H1 (cell line): ENCODE measurements at regions not wholly inside any gene's neighbourhood (a gene's known extent, or its start where the extent isn't known, plus 50 kb on each side); places are given as distances from the start of the nearest gene placed in this dataset.

Experiments used
- CTCF ChIA-PET: fragments of 300-600 bp; sonication (Branson Sonifier 250); formaldehyde crosslinking; loops from one replicate; lab custom pipeline; 2021; ENCODE audit not compliant: partially characterized antibody; lab: Charles Lee
- POLR2A ChIA-PET: fragments of 300-600 bp; sonication (Branson Sonifier 250); formaldehyde crosslinking; loops from one replicate; lab custom pipeline; 2021; ENCODE audit warnings: inconsistent platforms; ENCODE audit not compliant: partially characterized antibody; lab: Charles Lee
- DNase-seq, 2 experiments: peaks; one replicate each; pipeline versions ENCODE4 v3.0.0 to v3.0.0-alpha.2; 2010 to 2022; ENCODE audit warnings: low spot score in 2 of 2, low read depth in 1 of 2, mixed read lengths in 1 of 2
- FAIRE-seq: peaks from 2 replicates; lab custom pipeline; 2011; peaks lifted over from hg19 to GRCh38; lab: Jason Lieb, UNC
- H2AFZ ChIP-seq: 2 replicates; pipeline ENCODE4 v1.8.1; 2012; ENCODE audit warnings: low read length, inconsistent platforms
- H2AK5ac ChIP-seq: 2 replicates; pipeline ENCODE4 v1.6.1; 2013; ENCODE audit warnings: low read depth, low read length
- H2BK120ac ChIP-seq: replicated peaks from 2 replicates; pipeline ENCODE3; 2013; ENCODE audit warnings: low read depth, low read length, inconsistent platforms
- H2BK12ac ChIP-seq: 2 replicates; pipeline ENCODE4 v1.6.1; 2013; ENCODE audit warnings: low read depth, low read length
- H2BK15ac ChIP-seq: 2 replicates; pipeline ENCODE4 v1.6.1; 2013; ENCODE audit warnings: low read length
- H2BK20ac ChIP-seq: 2 replicates; pipeline ENCODE4 v1.6.1; 2013; ENCODE audit warnings: low read length
- H2BK5ac ChIP-seq: 2 replicates; pipeline ENCODE4 v1.6.1; 2013; ENCODE audit warnings: low read depth, low read length
- H3K14ac ChIP-seq: 2 replicates; pipeline ENCODE4 v1.6.1; 2013; ENCODE audit warnings: inconsistent platforms; ENCODE audit not compliant: insufficient read length
- H3K18ac ChIP-seq: 2 replicates; pipeline ENCODE4 v1.6.1; 2013; ENCODE audit warnings: low read length; ENCODE audit errors: extremely low read depth
- H3K23ac ChIP-seq: 2 replicates; pipeline ENCODE4 v1.6.1; 2013; ENCODE audit warnings: inconsistent platforms; ENCODE audit not compliant: insufficient read length
- H3K23me2 ChIP-seq: 2 replicates; pipeline ENCODE4 v1.6.1; 2013; ENCODE audit warnings: low read depth, low read length
- H3K27ac ChIP-seq: 2 replicates; pipeline ENCODE4 v1.6.1; 2011; ENCODE audit warnings: low read depth, low read length, inconsistent platforms
- H3K27me3 ChIP-seq, 4 experiments: replicated peaks in 1 of 4; 1 replicate in 1 of 4; 2 replicates in 3 of 4; pipeline versions ENCODE4 v1.6.1 to v1.8.1; 2011 to 2013; ENCODE audit warnings: low read length in 3 of 4, mild to moderate bottlenecking in 3 of 4, inconsistent platforms in 2 of 4, mixed read lengths in 2 of 4, moderate library complexity in 1 of 4; ENCODE audit not compliant: control insufficient read depth in 3 of 4, insufficient read depth in 3 of 4; ENCODE audit errors: extremely low read depth in 1 of 4
- H3K36me3 ChIP-seq, 4 experiments: 2 replicates each; pipeline versions ENCODE4 v1.6.1 to v1.8.1; 2011 to 2013; ENCODE audit warnings: mild to moderate bottlenecking in 4 of 4, low read length in 3 of 4, moderate library complexity in 2 of 4, control low read depth in 1 of 4, inconsistent platforms in 1 of 4; ENCODE audit not compliant: insufficient read depth in 4 of 4, control insufficient read depth in 2 of 4
- H3K4ac ChIP-seq: replicated peaks from 2 replicates; pipeline ENCODE3; 2013; ENCODE audit warnings: low read length, low read depth, mixed read lengths, inconsistent platforms; ENCODE audit not compliant: insufficient read length
- H3K4me1 ChIP-seq, 4 experiments: replicated peaks in 1 of 4; 1 replicate in 1 of 4; 2 replicates in 3 of 4; pipeline versions ENCODE4 v1.6.1 to v1.8.1; 2011 to 2013; ENCODE audit warnings: low read length in 3 of 4, inconsistent platforms in 2 of 4, mixed read lengths in 1 of 4; ENCODE audit not compliant: insufficient read depth in 4 of 4, control insufficient read depth in 3 of 4
- H3K4me2 ChIP-seq, 2 experiments: 2 replicates each; pipeline versions ENCODE4 v1.6.1 to v1.8.1; 2011 to 2013; ENCODE audit warnings: low read depth in 2 of 2, low read length in 2 of 2, control low read depth in 1 of 2, inconsistent platforms in 1 of 2, mild to moderate bottlenecking in 1 of 2; ENCODE audit not compliant: insufficient read depth in 1 of 2
- H3K4me3 ChIP-seq, 4 experiments: fragments of 200-600, 300-600 bp in 1 of 4; sonication (generic), shearing (Covaris generic), sonication (Bioruptor Twin) in 1 of 4; 2 replicates each; pipeline versions ENCODE4 v1.5.1 to v1.8.1; 2011 to 2016; ENCODE audit warnings: low read length in 4 of 4, low read depth in 3 of 4, control low read depth in 2 of 4, inconsistent platforms in 2 of 4, mild to moderate bottlenecking in 2 of 4, mixed read lengths in 1 of 4, moderate library complexity in 1 of 4; ENCODE audit not compliant: insufficient read depth in 2 of 4; ENCODE audit errors: extremely low read depth in 1 of 4
- H3K56ac ChIP-seq: replicated peaks from 2 replicates; pipeline ENCODE3; 2013; ENCODE audit warnings: low read depth, mild to moderate bottlenecking, mixed read lengths, low read length, inconsistent platforms; ENCODE audit not compliant: insufficient read length
- H3K79me1 ChIP-seq: 2 replicates; pipeline ENCODE4 v1.6.1; 2013; ENCODE audit warnings: low read depth, low read length, control low read depth
- H3K79me2 ChIP-seq, 2 experiments: 2 replicates each; pipeline versions ENCODE4 v1.6.1 to v1.8.1; 2012 to 2013; ENCODE audit warnings: low read length in 2 of 2, mild to moderate bottlenecking in 2 of 2, inconsistent platforms in 1 of 2; ENCODE audit not compliant: insufficient read depth in 2 of 2, control insufficient read depth in 1 of 2
- H3K9ac ChIP-seq, 4 experiments: replicated peaks in 1 of 4; 1 replicate in 1 of 4; 2 replicates in 3 of 4; pipeline versions ENCODE4 v1.6.1 to v1.8.1; 2011 to 2013; ENCODE audit warnings: low read depth in 3 of 4, low read length in 3 of 4, control low read depth in 2 of 4, mild to moderate bottlenecking in 2 of 4, moderate library complexity in 2 of 4, inconsistent platforms in 1 of 4; ENCODE audit errors: extremely low read depth in 1 of 4
- H3K9me3 ChIP-seq, 2 experiments: 2 replicates each; pipeline versions ENCODE4 v1.6.1 to v1.8.1; 2012 to 2013; ENCODE audit warnings: mild to moderate bottlenecking in 2 of 2, moderate library complexity in 2 of 2, control low read depth in 1 of 2, inconsistent platforms in 1 of 2, low read depth in 1 of 2, low read length in 1 of 2, mixed read lengths in 1 of 2; ENCODE audit not compliant: insufficient read depth in 2 of 2
- H4K20me1 ChIP-seq, 2 experiments: replicated peaks in 1 of 2; 2 replicates each; pipeline versions ENCODE3 to v1.8.1; 2011 to 2013; ENCODE audit warnings: inconsistent platforms in 2 of 2, low read length in 2 of 2, mild to moderate bottlenecking in 1 of 2; ENCODE audit not compliant: insufficient read depth in 2 of 2, control insufficient read depth in 1 of 2
- H4K5ac ChIP-seq: 2 replicates; pipeline ENCODE4 v1.6.1; 2013; ENCODE audit warnings: low read length, low read depth, mixed read lengths, inconsistent platforms; ENCODE audit not compliant: insufficient read length
- H4K8ac ChIP-seq: 2 replicates; pipeline ENCODE4 v1.8.0; 2013; ENCODE audit warnings: mild to moderate bottlenecking, moderate library complexity, low read length, inconsistent platforms; ENCODE audit not compliant: insufficient read depth; ENCODE audit errors: extremely low read depth
- H4K91ac ChIP-seq: replicated peaks from 2 replicates; pipeline ENCODE3; 2013; ENCODE audit warnings: low read length, mixed read lengths, inconsistent platforms; ENCODE audit not compliant: insufficient read length
- CHD1 ChIP-seq: IDR thresholded peaks from 2 replicates; pipeline ENCODE4 v1.6.1; 2012; ENCODE audit warnings: low read depth, low read length, improper control_type of control experiment
- CREB1 ChIP-seq: IDR thresholded peaks from 2 replicates; pipeline ENCODE4 v1.6.1; 2012; ENCODE audit warnings: inconsistent platforms
- CTBP2 ChIP-seq: IDR thresholded peaks from 2 replicates; pipeline ENCODE4 v1.7.0; 2011; ENCODE audit warnings: borderline replicate concordance, mild to moderate bottlenecking, moderate library complexity, mixed read lengths, low read length; ENCODE audit not compliant: insufficient read depth, insufficient read length
- KDM1A ChIP-seq: fragments of 200-600, 300-600 bp; sonication (generic); IDR thresholded peaks from 2 replicates; pipeline ENCODE4 v1.7.1; 2016; ENCODE audit warnings: mild to moderate bottlenecking, low read length, borderline replicate concordance
- NRF1 ChIP-seq: IDR thresholded peaks from 2 replicates; pipeline ENCODE4 v1.6.1; 2011; ENCODE audit warnings: mild to moderate bottlenecking, low read depth, low read length, improper control_type of control experiment
- RNF2 ChIP-seq: fragments of 200-900, 300-1000 bp; sonication (generic); IDR thresholded peaks from 2 replicates; pipeline ENCODE4 v1.7.1; 2016; ENCODE audit warnings: borderline replicate concordance, low read depth, mild to moderate bottlenecking, antibody characterized with exemption, low read length; ENCODE audit not compliant: poor library complexity, severe bottlenecking; ENCODE audit errors: missing control alignments
- RXRA ChIP-seq: IDR thresholded peaks from 2 replicates; pipeline ENCODE4 v1.6.1; 2011; ENCODE audit warnings: low read depth, mild to moderate bottlenecking, low read length, moderate library complexity; ENCODE audit not compliant: insufficient read depth
- YY1 ChIP-seq: IDR thresholded peaks from 2 replicates; pipeline ENCODE4 v1.6.1; 2011; ENCODE audit warnings: low read depth, mild to moderate bottlenecking, low read length
- WGBS, 2 experiments: shearing (Covaris generic) in 1 of 2; methylation state at CpG; one replicate each; pipeline versions ENCODE4 v1.1.6 to v1.1.7; 2013 to 2015; ENCODE audit warnings: low lambda C conversion rate in 2 of 2, mixed read lengths in 2 of 2, inconsistent platforms in 1 of 2, low coverage in 1 of 2, missing lambda C conversion rate in 1 of 2; ENCODE audit not compliant: insufficient replicate concordance in 2 of 2, insufficient coverage in 1 of 2, insufficient read length in 1 of 2; ENCODE audit errors: extremely low coverage in 1 of 2, missing lambda C conversion rate in 1 of 2; 5-methylcytosine and 5-hydroxymethylcytosine counted together

DNA sequence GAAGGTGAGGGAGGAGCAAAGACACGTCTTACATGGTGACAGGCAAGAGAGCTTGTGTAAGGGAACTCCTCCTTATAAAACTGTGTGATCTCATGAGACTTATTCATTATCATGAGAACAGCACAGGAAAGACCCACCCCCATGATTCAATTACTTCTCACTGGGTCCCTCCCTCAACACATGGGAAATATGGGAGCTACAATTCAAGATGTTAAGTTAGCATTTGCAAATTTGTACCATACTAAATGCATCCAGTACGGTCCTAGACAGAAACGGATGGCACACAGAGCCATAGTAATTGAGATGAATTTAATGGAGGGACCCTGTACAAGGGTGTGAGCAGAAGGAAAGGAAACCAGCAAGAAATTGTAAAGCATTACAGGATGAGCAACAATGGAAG, 765.8 kb upstream of the API5 start:
- no peaks in the 10 kb centered on the region for H3K36me3 ChIP-seq
- no peak overlapping the region for H2BK120ac ChIP-seq
- H3K4me2 ChIP-seq = no peak overlapping the region
- no peak overlapping the region for H2BK20ac ChIP-seq
- ChIA-PET POLR2A (no interaction called here), CTCF (interaction anchor here (1.8 kb wide), 1 partner anchor 11 kb away, joined by 3 read pairs; no protein-coding TSS in a partner anchor)
- H3K23me2 ChIP-seq = no peaks in the 10 kb centered on the region
- 98% methylated on average over 3 of the region's 3 CpGs; no CpG with 5 or more reads in 1 of the 2 experiments for whole genome bisulfite sequencing, 2 experiments
- H3K18ac ChIP-seq = no peak overlapping the region
- H3K9me3 ChIP-seq = peaks cover 0 to 3% of the 10 kb centered on the region in 2 experiments; a peak in 1 of 4 replicates
- FAIRE-seq (no peak), DNase-seq (no peak)
- H4K91ac ChIP-seq = no peak overlapping the region
- no peaks in the 10 kb centered on the region for H3K79me2 ChIP-seq
- H3K56ac ChIP-seq = no peak overlapping the region
- no peak for TF ChIP-seq NRF1
- no peak for TF ChIP-seq CTBP2
- no peak for TF ChIP-seq KDM1A
- no peak for TF ChIP-seq YY1
- TF ChIP-seq RNF2 = no peak
- TF ChIP-seq CHD1 = no peak
- no peak for TF ChIP-seq RXRA
- TF ChIP-seq CREB1 = no peak
- H2AFZ ChIP-seq = no peak overlapping the region
- H3K9ac ChIP-seq = no peak overlapping the region
- no peak overlapping the region for H3K23ac ChIP-seq
- H2AK5ac ChIP-seq = no peak overlapping the region
- H2BK15ac ChIP-seq = no peak overlapping the region
- no peak overlapping the region for H3K14ac ChIP-seq
- no peak overlapping the region for H3K4me3 ChIP-seq
- H4K20me1 ChIP-seq = no peaks in the 10 kb centered on the region
- H3K27me3 ChIP-seq = no peaks in the 10 kb centered on the region
- no peak overlapping the region for H3K4ac ChIP-seq
- no peaks in the 10 kb centered on the region for H3K79me1 ChIP-seq
- H2BK5ac ChIP-seq = no peak overlapping the region
- no peaks in the 10 kb centered on the region for H3K4me1 ChIP-seq
- no peak overlapping the region for H4K5ac ChIP-seq
- H3K27ac ChIP-seq = no peak overlapping the region
- no peak overlapping the region for H4K8ac ChIP-seq
- H2BK12ac ChIP-seq = no peak overlapping the region
